ENCODE measurements at regions not wholly inside any gene's neighbourhood (a gene's known extent, or its start where the extent isn't known, plus 50 kb on each side); places are given as distances from the start of the nearest gene placed in this dataset.
A peak's percentile ranks its signal among the peaks of the same experiment; 100 is the strongest.
"Not testable (repeated sequence)": the region's sequence is repeated elsewhere in the genome, so short reads cannot be mapped to it uniquely, and the experiment has no call there.

- DNase-seq = not testable (repeated sequence)
Observed at GRCh38 chr10:46204482-46205102, 82.2 kb upstream of the ANTXRL start.

- not testable (repeated sequence) for DNase-seq
Observed at GRCh38 chr10:46210427-46210826, 76.4 kb upstream of the ANTXRL start.

- no peak for DNase-seq
Observed at GRCh38 chr10:46215426-46215825, 71.4 kb upstream of the ANTXRL start.

GRCh38 chr10:46216003-46216634 lies 70.7 kb upstream of the ANTXRL start:
- no peak for DNase-seq

- no peak for DNase-seq
Observed at GRCh38 chr10:46216836-46217751, 69.7 kb upstream of the ANTXRL start.

DNA sequence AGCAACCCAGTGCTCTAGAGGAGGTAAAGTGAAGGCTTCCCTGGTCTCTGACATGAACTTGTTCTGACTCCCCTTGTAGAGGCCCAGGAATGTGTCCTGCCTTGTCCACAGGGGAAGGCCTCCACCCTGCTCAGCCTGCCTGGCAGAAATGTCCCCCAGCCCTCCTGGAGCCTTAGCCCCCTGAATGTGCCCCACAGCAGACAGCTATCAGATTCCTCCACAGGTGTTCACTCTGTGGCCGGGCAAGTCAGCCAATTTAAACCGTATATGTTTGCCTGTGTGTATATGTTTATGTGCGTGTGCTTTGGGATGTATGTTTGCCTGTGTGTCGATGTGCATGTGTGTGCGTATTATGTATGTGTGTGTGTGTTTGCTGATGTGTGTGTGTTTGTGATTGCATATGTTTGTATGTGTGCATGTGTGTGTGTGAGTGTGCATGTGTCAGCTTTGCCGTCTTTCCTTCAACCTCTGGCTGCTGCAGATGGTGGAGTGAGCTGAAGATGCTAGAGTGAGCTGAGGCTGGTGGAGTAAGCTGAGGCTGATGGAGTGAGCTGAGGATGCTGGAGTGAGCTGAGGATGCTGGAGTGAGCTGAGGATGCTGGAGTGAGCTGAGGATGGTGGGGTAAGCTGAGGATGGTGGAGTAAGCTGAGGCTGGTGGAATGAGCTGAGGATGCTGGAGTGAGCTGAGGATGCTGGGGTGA lies 68.9 kb upstream of the ANTXRL start:
- no peak for DNase-seq

DNA sequence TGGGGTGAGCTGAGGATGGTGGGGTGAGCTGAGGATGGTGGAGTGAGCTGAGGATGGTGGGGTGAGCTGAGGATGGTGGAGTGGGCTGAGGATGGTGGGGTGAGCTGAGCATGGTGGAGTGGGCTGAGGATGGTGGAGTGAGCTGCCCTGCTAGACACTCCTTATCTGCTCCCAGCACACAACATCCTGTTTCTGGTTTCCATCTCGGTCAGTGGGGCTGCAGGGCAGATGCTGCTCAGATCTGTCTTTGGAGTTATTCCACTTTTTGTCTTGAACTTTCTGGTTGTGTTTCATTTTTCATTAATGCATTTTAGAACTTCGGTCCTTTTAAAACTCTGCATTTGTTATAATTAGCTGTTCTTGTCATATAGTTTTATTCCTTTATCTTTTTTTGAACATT lies 67.9 kb upstream of the ANTXRL start:
- no peak for DNase-seq

DNA sequence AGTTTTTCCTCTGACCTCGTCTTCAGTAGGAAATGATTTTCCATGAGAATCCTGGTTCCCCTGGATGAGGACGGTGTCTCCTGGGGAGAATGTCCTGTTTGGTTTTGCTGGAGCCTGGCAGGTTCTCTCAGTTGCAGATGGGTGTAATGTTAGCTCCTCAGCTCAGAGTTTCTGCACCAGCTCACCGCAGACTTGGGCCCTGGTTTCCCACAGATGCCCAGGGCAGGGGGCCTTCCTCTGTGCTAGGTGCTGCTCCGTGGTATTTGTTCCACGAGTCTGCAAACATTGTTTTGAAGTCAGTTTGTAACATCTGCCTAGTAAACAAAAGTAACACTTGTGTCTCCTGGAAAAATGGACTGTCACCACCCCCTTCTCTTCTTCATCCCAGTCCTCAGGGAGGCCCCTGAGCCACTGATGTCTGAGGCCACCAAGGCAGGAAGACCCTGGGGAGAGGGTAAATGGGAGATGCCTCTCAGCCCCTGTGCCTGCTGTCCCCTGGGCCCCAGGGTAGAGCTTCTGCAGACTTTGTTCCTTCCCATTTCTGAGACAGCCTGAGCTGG lies 67.3 kb upstream of the ANTXRL start:
- not testable (repeated sequence) for DNase-seq

DNA sequence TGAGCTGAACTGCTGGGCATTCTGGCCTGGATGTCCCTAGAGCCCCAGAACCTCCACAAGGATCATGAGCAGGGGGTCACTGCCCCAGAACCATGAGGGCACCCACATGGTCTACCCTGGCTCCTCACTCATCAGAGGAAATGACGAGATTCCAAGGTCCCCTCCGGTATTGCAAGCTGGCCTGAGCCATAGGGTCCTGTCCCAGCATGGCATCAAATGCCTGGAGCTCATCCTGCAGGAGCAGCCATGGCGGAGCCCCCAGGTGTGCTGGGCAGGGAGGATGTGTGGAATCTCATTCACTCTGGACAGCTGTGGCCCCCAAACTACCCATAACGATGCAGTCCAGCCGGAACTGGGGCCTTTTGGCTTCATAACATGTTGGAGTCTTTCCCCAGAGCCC lies 66.6 kb upstream of the ANTXRL start:
- DNase-seq = no peak

DNA sequence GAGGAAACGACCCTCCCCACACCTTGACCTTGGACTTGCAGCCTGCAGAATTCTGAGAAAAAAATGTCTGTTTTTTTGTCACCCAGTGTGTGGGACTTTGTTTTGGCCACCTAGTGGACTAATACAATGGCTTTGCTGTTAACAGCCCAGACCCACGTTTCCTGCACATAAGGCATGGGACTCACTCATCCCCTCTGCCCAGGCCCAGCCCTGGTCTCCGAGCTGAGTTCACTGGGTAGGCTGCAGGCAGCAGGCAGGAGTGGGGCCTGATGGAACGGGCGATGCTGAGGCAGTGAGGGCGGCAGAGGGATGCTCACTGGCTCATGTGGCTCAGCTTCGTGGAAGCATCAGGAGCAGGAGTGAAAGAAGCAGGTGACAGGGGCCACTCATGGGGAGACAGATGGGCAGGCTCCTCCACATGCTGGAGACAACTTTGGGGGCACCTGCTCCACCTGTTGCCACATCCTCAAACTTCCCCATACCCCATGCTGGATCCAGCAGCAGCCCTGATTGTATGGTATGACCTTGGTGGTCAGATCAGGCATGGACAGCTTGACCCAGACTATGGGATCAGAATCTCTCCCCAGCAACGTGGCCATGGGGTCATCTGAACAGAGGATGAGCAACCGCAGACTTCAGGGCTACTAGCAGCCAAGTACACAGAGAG lies 65.8 kb upstream of the ANTXRL start:
- DNase-seq = no peak

- no peak for DNase-seq
Observed at GRCh38 chr10:46222364-46222935, 64.3 kb upstream of the ANTXRL start.

- DNase-seq = no peak
Observed at GRCh38 chr10:46223064-46223480, 63.7 kb upstream of the ANTXRL start.

DNA sequence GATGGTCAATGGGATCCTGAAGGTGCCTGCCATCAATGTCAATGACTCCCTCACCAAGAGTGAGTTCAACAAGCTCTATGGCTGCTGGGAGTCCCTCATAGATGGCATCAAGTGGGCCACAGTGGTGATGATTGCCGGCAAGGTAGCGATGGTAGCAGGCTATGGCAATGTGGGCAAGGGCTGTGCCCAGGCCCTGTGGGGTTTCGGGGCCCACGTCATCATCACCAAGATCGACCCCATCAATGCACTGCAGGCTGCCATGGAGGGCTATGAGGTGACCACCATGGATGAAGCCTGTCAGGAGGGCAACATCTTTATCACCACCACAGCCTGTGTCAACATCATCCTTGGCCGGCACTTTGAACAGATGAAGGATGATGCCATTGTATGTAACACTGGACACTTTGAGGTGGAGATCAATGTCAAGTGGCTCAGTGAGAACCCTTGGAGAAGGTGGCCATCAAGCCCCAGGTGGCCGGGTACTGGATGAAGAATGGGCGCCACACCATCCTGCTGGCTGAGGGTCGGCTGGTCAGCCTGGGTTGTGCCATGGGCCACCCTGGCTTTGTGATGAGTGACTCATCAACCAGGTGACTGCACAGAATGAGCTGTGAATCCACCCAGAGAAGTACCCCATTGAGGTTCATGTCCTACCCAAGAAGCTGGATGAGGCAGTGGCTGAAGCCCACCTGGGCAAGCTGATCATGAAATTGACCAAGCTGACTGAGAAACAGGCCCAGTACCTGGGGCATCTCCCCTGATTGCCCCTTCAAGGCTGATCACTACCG lies 63.0 kb upstream of the ANTXRL start:
- no peak for DNase-seq

DNA sequence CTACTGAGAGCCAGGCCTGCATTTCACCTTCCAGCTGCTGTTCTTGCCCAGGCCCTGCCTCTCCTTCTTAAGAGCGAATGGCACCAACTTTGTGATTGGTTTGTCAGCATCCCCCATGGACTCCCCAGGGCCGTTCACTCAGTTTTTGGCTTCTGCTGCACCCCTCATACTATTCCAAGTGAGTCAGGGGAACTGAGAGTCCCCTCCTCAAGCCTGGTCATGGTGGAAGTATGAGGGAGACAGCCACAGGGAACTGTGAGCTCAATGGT lies 62.4 kb upstream of the ANTXRL start:
- no peak for DNase-seq

DNA sequence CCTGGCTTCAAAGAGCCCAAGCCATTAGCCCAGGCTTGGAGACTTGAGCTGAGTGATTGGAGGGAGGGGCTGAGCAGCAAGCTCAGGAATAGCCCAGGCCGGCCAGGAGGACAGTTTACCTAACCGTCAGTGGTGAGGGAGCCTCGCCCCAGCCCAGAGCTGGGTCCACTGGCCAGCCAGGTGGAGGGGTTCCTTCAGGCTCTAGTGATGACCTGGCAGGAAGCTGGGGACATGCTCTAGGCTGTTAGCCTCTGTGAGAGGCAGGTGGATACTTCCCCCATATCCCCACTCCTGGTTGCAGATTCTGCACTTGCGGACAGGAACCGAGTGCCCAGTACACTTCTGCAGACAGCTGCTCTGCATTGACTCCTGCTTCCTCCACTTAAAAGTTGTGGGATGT lies 61.2 kb upstream of the ANTXRL start:
- DNase-seq = no peak

DNA sequence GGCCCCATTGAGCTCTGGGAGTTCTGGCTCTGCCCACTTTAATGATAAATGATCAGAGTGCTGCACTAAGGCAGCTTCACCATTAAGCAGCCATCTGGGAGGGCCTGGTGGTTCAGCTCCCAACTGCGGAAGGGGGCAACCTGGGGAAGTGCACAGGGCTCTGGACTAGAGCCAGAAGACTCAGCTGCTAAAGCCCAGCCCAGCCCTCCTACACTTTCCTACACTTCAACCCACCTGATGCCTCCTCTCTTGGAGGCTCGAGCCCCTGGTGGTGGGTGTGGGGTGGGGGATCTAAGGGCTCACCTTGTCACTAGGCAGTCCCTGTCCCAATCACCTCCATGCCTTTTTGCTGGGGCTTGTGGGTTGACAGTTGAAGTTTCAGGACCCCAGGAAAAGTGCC lies 60.6 kb upstream of the ANTXRL start:
- no peak for DNase-seq

DNA sequence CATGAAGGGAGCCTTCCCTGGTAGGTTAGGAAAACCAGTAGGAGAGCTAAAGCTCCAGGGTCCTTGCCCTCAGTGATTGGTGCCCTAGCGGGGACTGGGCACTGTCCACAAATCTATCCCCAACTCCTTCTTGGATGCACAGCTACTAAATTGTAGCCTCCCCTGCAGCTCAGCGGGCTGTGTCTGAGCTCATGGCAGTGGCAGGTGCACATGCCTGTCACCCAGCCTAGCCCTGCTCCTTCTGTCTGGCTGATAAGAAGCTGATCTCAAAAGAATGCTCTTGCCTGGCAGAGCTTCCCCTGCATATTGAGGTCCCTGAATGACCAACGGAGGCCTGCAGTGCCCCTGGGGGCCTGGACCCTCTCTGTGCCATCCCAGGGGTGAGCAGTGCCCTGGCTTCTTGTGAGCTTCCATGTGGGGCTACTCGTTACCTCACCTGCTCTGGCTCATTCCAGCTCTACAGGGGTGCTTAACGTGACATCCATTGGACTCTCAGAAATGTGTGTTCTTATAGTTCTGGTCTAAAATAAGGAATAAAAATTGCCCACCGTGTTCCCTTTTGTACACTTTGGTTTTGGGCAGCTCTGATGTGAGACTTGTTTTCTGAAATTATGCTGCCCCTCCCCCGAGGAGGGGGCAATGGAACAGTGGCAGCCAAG lies 59.8 kb upstream of the ANTXRL start:
- DNase-seq = no peak

DNA sequence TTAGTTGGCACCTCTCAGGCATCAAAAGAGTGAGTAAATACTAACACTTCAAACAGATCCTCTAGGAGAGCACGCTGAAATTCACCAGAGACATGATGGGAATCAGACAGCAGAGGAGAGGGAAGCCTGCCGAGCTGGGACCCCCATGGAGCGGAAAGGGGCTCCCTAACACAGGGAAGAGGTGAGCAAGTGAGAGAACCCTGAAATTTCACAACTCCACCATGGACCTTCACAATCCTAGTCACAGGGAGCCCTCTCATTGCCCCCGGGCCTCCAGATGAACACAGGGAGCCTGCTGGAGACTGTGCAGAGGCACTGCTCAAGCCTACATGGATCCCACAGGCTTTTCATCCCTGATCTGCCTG lies 59.2 kb upstream of the ANTXRL start:
- no peak for DNase-seq

DNA sequence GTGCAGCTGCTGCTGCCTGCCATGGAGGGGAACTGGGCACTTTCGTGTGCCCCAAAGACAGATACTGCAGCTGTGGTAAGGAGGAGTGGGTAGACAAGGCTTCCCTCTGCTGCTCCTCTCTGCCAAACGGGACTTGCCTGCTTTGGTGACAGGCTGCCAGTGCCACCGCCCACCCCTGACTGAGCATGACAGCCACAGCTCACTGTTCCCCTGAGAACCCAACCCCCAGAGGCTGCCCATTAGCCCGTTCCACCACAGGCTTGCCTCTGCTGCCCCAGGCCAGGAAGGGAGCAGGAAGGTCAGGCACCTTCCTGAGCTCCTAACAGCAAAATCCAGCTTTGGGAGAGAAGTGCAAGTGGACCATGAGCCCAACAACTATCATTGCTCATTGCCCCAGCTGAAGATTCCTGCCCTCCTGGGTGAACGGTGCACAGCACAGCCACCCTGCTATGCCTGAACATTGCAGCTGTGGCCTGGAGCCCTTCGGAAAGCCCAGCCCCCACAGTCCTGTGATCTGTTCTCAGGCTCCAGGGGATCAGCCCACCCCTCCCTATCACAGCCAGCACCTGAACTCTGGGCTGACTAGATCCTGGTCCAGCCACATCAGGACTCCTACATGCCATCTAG lies 58.7 kb upstream of the ANTXRL start:
- DNase-seq = no peak

- DNase-seq = peak; percentile 11
Observed at GRCh38 chr10:46228563-46229071, 58.2 kb upstream of the ANTXRL start.
